GM18870 (cell line): ENCODE measurements at regions not wholly inside any gene's neighbourhood (a gene's known extent, or its start where the extent isn't known, plus 50 kb on each side); places are given as distances from the start of the nearest gene placed in this dataset.
A peak's percentile ranks its signal among the peaks of the same experiment; 100 is the strongest.

Experiments used
- ATAC-seq: cut with Tn5 transposase; IDR thresholded peaks from one replicate; pipeline ENCODE4 v1.9.1; 2021; ENCODE audit warnings: moderate library complexity; ENCODE audit not compliant: unreplicated experiment

- ATAC-seq: no peak
These were observed 224.0 kb downstream of the PLOD2 start for GRCh38 chr3:145936971-145937370.

- ATAC-seq: no peak
These were observed 221.6 kb downstream of the PLOD2 start for GRCh38 chr3:145939431-145939830.

GRCh38 chr3:145942052-145942451 is 218.9 kb downstream of the PLOD2 start:
- no peak for ATAC-seq

DNA sequence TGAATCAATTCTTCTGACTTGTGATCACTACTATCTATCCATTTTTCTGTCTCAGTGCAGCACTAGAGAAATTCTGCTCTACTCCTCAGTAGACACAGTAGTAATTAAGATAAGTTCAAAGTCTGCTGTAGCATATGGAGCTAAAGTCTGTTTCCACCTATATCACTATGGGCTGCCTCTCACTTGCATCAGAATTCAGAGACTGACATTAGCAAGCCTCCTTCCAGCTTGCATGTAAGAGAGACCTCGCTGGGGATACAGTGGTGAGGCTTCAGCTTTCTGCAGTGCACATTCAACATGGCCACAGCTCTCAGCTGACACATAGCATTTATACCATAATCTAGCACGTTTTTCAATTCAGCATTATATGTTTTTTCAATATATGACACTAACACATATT is 217.0 kb downstream of the PLOD2 start:
- no peak for ATAC-seq

DNA sequence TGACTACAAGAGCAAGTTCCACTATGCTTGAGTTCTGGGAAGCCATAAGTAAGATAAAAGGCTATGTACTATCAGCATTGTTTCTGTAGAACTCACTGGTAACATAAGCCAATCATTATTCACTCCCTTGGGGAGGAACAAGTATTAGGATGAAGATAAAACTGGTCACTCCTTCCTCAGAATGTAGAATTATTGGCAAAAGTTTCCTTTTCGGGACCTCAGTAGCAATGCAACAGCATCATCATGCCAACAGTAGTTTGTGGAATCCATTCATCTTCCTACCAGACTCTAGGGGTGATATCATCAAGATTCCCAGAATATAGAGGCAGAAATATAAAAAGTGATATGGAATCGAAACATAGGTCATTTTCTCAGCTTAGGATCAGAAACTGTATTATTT is 209.5 kb downstream of the PLOD2 start:
- ATAC-seq: no peak

DNA sequence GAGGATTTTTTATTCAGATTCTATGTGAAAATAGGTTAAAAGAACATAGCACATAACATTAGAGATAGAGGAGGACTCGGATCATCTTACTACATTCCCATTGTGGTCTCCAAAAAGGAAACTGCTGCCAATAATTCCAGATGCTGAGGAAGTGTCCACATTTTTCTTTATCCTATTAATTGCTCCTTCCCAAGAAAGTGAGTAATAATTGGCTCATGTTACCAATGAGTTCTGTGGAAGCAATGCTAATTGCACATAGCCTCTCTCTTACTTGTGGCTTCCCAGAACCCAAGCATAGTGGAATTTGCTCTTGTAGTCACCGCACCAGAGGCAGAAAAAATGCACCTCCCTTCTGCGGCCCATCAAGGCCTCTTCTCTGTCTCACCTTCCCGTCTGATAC is 208.4 kb downstream of the PLOD2 start:
- ATAC-seq: no peak

DNA sequence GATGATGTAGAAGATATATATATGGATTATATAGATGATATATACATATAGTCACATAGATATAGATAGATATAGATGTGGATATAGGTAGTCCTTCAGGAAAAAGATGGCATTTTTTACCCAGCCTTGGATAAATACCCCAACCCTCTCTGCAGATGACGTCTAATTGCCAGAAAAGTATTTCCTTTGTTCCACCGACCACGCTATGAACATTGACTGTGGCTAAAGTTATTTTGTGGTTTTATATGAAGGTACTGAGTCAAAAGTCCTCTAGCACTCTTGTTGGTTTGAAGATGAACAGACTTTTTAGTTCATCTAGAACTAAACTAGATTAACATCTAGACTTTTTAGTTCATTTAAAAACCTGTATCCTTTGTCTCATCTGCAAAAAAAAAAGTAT is 207.7 kb downstream of the PLOD2 start:
- no peak for ATAC-seq

DNA sequence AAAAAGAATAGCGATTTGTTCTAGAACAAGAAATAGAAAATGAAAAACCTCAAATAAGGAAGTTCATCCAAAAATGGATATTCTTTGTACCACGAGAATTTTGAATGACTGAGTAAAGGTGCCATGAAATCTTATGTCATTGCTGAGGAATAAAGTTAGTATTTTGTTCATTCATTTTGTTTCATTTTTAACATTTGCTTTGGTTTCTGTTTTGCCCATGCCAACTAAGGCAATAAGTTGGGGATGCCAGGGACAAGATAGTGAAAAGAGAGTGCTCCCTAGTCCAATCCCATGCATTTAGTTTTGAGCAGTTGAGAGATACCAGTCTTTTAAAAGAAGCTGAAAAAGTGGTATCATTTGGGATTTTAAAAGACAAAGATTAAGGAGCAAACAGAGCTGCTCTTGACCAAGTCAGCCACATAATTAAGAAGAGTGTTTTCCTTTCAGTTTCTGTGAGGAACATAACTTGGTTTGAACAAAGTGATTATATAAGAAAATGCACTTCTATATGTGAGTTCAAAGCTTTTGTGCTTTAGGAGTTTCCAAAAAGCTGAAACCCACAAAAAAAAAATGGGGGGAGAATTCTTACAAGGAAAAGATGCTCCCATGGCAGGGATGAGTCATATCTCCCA is 201.4 kb downstream of the PLOD2 start:
- peak; percentile 58 for ATAC-seq

- ATAC-seq: no peak
These were observed 197.9 kb downstream of the PLOD2 start for GRCh38 chr3:145963111-145963510.

DNA sequence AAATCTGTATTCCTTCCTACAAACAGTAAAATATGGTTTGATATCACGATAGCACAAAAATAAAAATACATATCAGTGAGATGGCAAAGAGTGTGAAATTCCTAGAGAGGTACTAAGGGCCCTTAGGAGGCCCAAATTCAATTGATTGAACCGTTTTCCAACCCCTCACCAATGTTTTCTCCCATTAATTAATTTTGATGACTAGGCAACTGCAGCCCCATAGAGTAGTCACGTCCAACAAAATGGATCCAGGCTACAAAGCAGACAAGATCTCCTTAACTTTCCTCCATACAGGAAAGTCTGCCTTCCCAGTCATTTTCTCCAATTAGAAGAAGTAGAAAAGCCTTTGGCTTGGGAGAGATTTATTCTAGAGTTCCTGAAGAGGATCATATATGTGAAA is 193.9 kb downstream of the PLOD2 start:
- ATAC-seq: no peak

GRCh38 chr3:145971186-145971585 is 189.8 kb downstream of the PLOD2 start:
- ATAC-seq: no peak

DNA sequence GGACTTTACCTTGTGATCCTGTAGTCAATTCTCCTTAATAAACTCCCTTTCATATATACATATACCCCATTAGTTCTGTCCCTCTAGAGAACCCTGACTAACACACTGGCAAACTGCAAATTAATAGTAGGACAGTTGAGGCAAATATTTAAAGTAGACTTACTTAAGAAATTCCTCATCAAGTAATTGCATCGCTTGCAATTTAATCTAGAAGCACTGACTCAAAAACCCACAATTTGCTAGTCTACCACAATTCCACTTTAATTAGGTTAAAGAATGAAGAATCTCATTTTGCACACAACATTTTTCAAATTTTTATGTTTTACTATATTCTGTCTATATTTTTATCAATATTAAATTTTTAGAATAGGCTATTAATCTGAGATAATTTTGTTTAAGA is 188.1 kb downstream of the PLOD2 start:
- no peak for ATAC-seq

GRCh38 chr3:145981056-145981455 is 179.9 kb downstream of the PLOD2 start:
- no peak for ATAC-seq

DNA sequence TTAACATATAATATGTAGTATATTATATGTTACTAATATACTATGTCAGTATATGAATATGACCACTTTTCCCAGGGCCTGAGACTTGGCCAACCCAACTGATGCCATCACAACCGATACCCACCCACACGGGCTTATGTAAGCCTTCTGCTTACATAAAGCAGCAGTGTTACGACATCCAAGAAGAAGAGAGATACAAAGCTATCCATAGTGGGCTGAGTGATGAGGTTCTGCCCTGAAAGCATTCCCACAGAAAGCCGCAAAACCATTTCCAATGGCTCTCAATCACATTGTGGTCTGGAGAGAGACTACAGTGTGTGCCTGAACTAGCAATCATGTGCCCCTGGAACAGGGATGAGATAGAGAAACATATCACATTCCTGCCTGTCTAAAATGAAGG is 177.9 kb downstream of the PLOD2 start:
- ATAC-seq: no peak
